ENCODE measurements at regions not wholly inside any gene's neighbourhood (a gene's known extent, or its start where the extent isn't known, plus 50 kb on each side); places are given as distances from the start of the nearest gene placed in this dataset.

GRCh38 chr10:30560326-30560725 lies 69.2 kb downstream of the LYZL2 start:
- DNase-seq (ENCODE audit: low read depth), result no peak
- TF ChIP-seq CTCF (conservative IDR thresholded peaks at IDR 0.05; ENCODE audit: low read length), result no peak
- H3K4me3 ChIP-seq (ENCODE audit: low read length), result no peak overlapping the region

GRCh38 chr10:30559180-30559579 lies 70.4 kb downstream of the LYZL2 start:
- DNase-seq (ENCODE audit: low read depth), result no peak
- no peak for TF ChIP-seq CTCF (conservative IDR thresholded peaks at IDR 0.05; ENCODE audit: low read length)
- H3K4me3 ChIP-seq (ENCODE audit: low read length), result no peak overlapping the region

- H3K4me3 ChIP-seq (ENCODE audit: low read length), result no peak overlapping the region
- TF ChIP-seq CTCF (conservative IDR thresholded peaks at IDR 0.05; ENCODE audit: low read length), result no peak
- no peak for DNase-seq (ENCODE audit: low read depth)
These were observed 71.1 kb downstream of the LYZL2 start for GRCh38 chr10:30558411-30558810.

GRCh38 chr10:30557884-30558283 lies 71.7 kb downstream of the LYZL2 start:
- no peak overlapping the region for H3K4me3 ChIP-seq (ENCODE audit: low read length)
- DNase-seq (ENCODE audit: low read depth), result peak; percentile 44
- TF ChIP-seq CTCF (conservative IDR thresholded peaks at IDR 0.05; ENCODE audit: low read length), result no peak

- TF ChIP-seq CTCF (conservative IDR thresholded peaks at IDR 0.05; ENCODE audit: low read length), result no peak
- no peak overlapping the region for H3K4me3 ChIP-seq (ENCODE audit: low read length)
- no peak for DNase-seq (ENCODE audit: low read depth)
These were observed 73.4 kb downstream of the LYZL2 start for GRCh38 chr10:30556189-30556588.

- no peak for TF ChIP-seq CTCF (conservative IDR thresholded peaks at IDR 0.05; ENCODE audit: low read length)
These were observed 74.1 kb downstream of the LYZL2 start for GRCh38 chr10:30555465-30555864.

GRCh38 chr10:30554440-30554825 lies 75.1 kb downstream of the LYZL2 start:
- no peak for DNase-seq (ENCODE audit: low read depth)
- TF ChIP-seq CTCF (conservative IDR thresholded peaks at IDR 0.05; ENCODE audit: low read length), result no peak
- peak overlapping the region; percentile 38 for H3K4me3 ChIP-seq (ENCODE audit: low read length)

More at GRCh38 chr10:30555465-30555864, 74.1 kb downstream of the LYZL2 start:
- no peak for DNase-seq (ENCODE audit: low read depth)
- no peak overlapping the region for H3K4me3 ChIP-seq (ENCODE audit: low read length)
